Neuronal stem cell (in vitro differentiated cells): ENCODE measurements at regions not wholly inside any gene's neighbourhood (a gene's known extent, or its start where the extent isn't known, plus 50 kb on each side); places are given as distances from the start of the nearest gene placed in this dataset.

Experiments used
- DNase-seq: peaks from one replicate; pipeline ENCODE4 v3.0.0-alpha.2; 2013; ENCODE audit warnings: low spot score
- H2AFZ ChIP-seq: one replicate; pipeline ENCODE4 v1.6.1; 2013; ENCODE audit warnings: mild to moderate bottlenecking, low read length, inconsistent platforms
- H2AK5ac ChIP-seq: 2 replicates; pipeline ENCODE4 v1.6.1; 2013; ENCODE audit warnings: low read depth, mild to moderate bottlenecking, inconsistent platforms, low read length, moderate library complexity, mixed read lengths
- H2BK120ac ChIP-seq: 2 replicates; pipeline ENCODE4 v1.6.1; 2013; ENCODE audit warnings: low read depth, mild to moderate bottlenecking, inconsistent platforms, low read length, moderate library complexity, mixed read lengths
- H2BK12ac ChIP-seq: one replicate; pipeline ENCODE4 v1.6.1; 2013; ENCODE audit warnings: low read length, inconsistent platforms
- H2BK15ac ChIP-seq: 2 replicates; pipeline ENCODE4 v1.6.1; 2013; ENCODE audit warnings: mild to moderate bottlenecking, low read length, inconsistent platforms, mixed read lengths
- H2BK5ac ChIP-seq: one replicate; pipeline ENCODE4 v1.6.1; 2013; ENCODE audit warnings: inconsistent platforms, mild to moderate bottlenecking, low read length, moderate library complexity
- H3K14ac ChIP-seq: one replicate; pipeline ENCODE4 v1.6.1; 2013; ENCODE audit warnings: low read length, inconsistent platforms
- H3K18ac ChIP-seq: 2 replicates; pipeline ENCODE4 v1.6.1; 2013; ENCODE audit warnings: low read length, inconsistent platforms
- H3K23ac ChIP-seq: 2 replicates; pipeline ENCODE4 v1.6.1; 2013; ENCODE audit warnings: low read depth, mild to moderate bottlenecking, mixed read lengths, low read length, inconsistent platforms; ENCODE audit not compliant: poor library complexity
- H3K27ac ChIP-seq: replicated peaks from 3 replicates; pipeline ENCODE4 v1.5.1; 2013; ENCODE audit warnings: low read length, inconsistent platforms
- H3K27me3 ChIP-seq, 3 experiments: 2 replicates each; pipeline ENCODE4 v1.6.1; 2013; ENCODE audit warnings: low read length in 3 of 3, mild to moderate bottlenecking in 2 of 3, inconsistent platforms in 1 of 3, low read depth in 1 of 3, mixed read lengths in 1 of 3, moderate library complexity in 1 of 3; ENCODE audit not compliant: control insufficient read depth in 3 of 3, insufficient read depth in 3 of 3
- H3K36me3 ChIP-seq, 2 donors: replicated peaks in 1 of 2; 2 replicates each; pipeline ENCODE4 v1.6.1; 2013; ENCODE audit warnings: low read length in 2 of 2; ENCODE audit not compliant: control insufficient read depth in 2 of 2, insufficient read depth in 2 of 2
- H3K4ac ChIP-seq: 2 replicates; pipeline ENCODE4 v1.6.1; 2013; ENCODE audit warnings: inconsistent platforms, mild to moderate bottlenecking, low read length, moderate library complexity
- H3K4me1 ChIP-seq, 2 donors: 1 replicate in 1 of 2; 2 replicates in 1 of 2; pipeline ENCODE4 v1.6.1; 2013; ENCODE audit warnings: low read length in 2 of 2, low read depth in 1 of 2; ENCODE audit not compliant: control insufficient read depth in 2 of 2, insufficient read depth in 1 of 2
- H3K4me2 ChIP-seq: one replicate; pipeline ENCODE4 v1.6.1; 2013; ENCODE audit warnings: mild to moderate bottlenecking, low read length, inconsistent platforms; ENCODE audit not compliant: insufficient read depth, poor library complexity, severe bottlenecking
- H3K4me3 ChIP-seq, 2 donors: 2 replicates each; pipeline ENCODE4 v1.5.1; 2013; ENCODE audit warnings: low read length in 2 of 2, mild to moderate bottlenecking in 2 of 2, inconsistent platforms in 1 of 2, moderate library complexity in 1 of 2
- H3K79me1 ChIP-seq: one replicate; pipeline ENCODE4 v1.6.1; 2013; ENCODE audit warnings: low read depth, mild to moderate bottlenecking, inconsistent platforms, low read length, moderate library complexity
- H3K9ac ChIP-seq: one replicate; pipeline ENCODE4 v1.6.1; 2013; ENCODE audit warnings: mild to moderate bottlenecking, low read depth, low read length, inconsistent platforms; ENCODE audit not compliant: poor library complexity
- H3K9me3 ChIP-seq, 2 donors: replicated peaks in 1 of 2; 2 replicates each; pipeline versions ENCODE3 to v1.6.1; 2013; ENCODE audit warnings: low read length in 2 of 2, mild to moderate bottlenecking in 2 of 2, inconsistent platforms in 1 of 2, low read depth in 1 of 2, mixed read lengths in 1 of 2, moderate library complexity in 1 of 2; ENCODE audit not compliant: control insufficient read depth in 2 of 2, insufficient read depth in 1 of 2
- H4K8ac ChIP-seq: one replicate; pipeline ENCODE4 v1.6.1; 2013; ENCODE audit warnings: low read depth, mild to moderate bottlenecking, inconsistent platforms, low read length, moderate library complexity
- H4K91ac ChIP-seq: one replicate; pipeline ENCODE4 v1.6.1; 2013; ENCODE audit warnings: low read length, low read depth, mild to moderate bottlenecking, inconsistent platforms; ENCODE audit not compliant: poor library complexity
- WGBS, 2 donors: extraction: QIAGEN DNeasy Blood & Tissue Kit; methylation state at CpG; one replicate each; pipeline ENCODE4 v1.1.7; 2013; ENCODE audit warnings: missing lambda C conversion rate in 2 of 2, mixed read lengths in 1 of 2; ENCODE audit not compliant: insufficient read length in 2 of 2, insufficient replicate concordance in 1 of 2; ENCODE audit errors: extremely low coverage in 2 of 2; 5-methylcytosine and 5-hydroxymethylcytosine counted together

GRCh38 chr1:37175666-37176215, 141.4 kb upstream of the GRIK3 start:
- Histone ChIP-seq H3K27ac (no peak overlapping the region), H4K8ac (no peak overlapping the region), H3K14ac (no peak overlapping the region), H3K9ac (no peak overlapping the region), H2AFZ (no peak overlapping the region), H4K91ac (no peak overlapping the region), H2AK5ac (peak overlapping the region; percentile 12), H2BK120ac (no peak overlapping the region), H3K27me3 (peaks cover 0 to 4% (median 0%) of the 10 kb centered on the region in 3 experiments), H3K4me3 (no peak overlapping the region), H2BK15ac (peak overlapping the region; percentile 23), H3K9me3 (no peaks in the 10 kb centered on the region), H2BK12ac (no peak overlapping the region), H2BK5ac (no peak overlapping the region), H3K4ac (no peak overlapping the region), H3K23ac (no peak overlapping the region), H3K36me3 (no peaks in the 10 kb centered on the region), H3K4me2 (no peak overlapping the region), H3K4me1 (no peaks in the 10 kb centered on the region), H3K79me1 (no peaks in the 10 kb centered on the region), H3K18ac (no peak overlapping the region)
- no peak for DNase-seq

GRCh38 chr1:37176269-37176668, 142.0 kb upstream of the GRIK3 start:
- no peak overlapping the region for H3K4me2 ChIP-seq
- peak overlapping the region; percentile 39 for H3K18ac ChIP-seq
- no peak overlapping the region for H2BK120ac ChIP-seq
- no peak overlapping the region for H3K4me3 ChIP-seq
- H3K27ac ChIP-seq = no peak overlapping the region
- peak overlapping the region; percentile 18 for H2BK12ac ChIP-seq
- H3K9me3 ChIP-seq = no peaks in the 10 kb centered on the region
- H4K8ac ChIP-seq = no peak overlapping the region
- no peak for DNase-seq
- no peaks in the 10 kb centered on the region for H3K27me3 ChIP-seq
- WGBS, 2 donors = no CpG with 5 or more reads among the region's 1 CpG
- H3K79me1 ChIP-seq = no peaks in the 10 kb centered on the region
- no peak overlapping the region for H2AFZ ChIP-seq
- no peak overlapping the region for H2BK5ac ChIP-seq
- no peak overlapping the region for H4K91ac ChIP-seq
- H3K4me1 ChIP-seq = peaks cover 0 to 2% of the 10 kb centered on the region in 2 donors
- peak overlapping the region; percentile 23 for H2BK15ac ChIP-seq
- H2AK5ac ChIP-seq = peak overlapping the region; percentile 12
- H3K36me3 ChIP-seq = no peaks in the 10 kb centered on the region
- H3K14ac ChIP-seq = no peak overlapping the region
- no peak overlapping the region for H3K23ac ChIP-seq
- no peak overlapping the region for H3K9ac ChIP-seq
- no peak overlapping the region for H3K4ac ChIP-seq

GRCh38 chr1:37177230-37177864, 143.0 kb upstream of the GRIK3 start:
- Histone ChIP-seq H3K36me3 (no peaks in the 10 kb centered on the region), H3K4me2 (no peak overlapping the region), H3K27me3 (no peaks in the 10 kb centered on the region), H3K9ac (no peak overlapping the region), H2BK5ac (no peak overlapping the region), H3K27ac (no peak overlapping the region), H3K4me1 (peaks cover 0 to 7% of the 10 kb centered on the region in 2 donors), H3K14ac (no peak overlapping the region), H3K4ac (no peak overlapping the region), H2BK12ac (no peak overlapping the region), H3K9me3 (peaks cover 0 to 2% of the 10 kb centered on the region in 2 donors), H3K4me3 (no peak overlapping the region), H4K8ac (no peak overlapping the region), H2BK15ac (no peak overlapping the region), H2AFZ (no peak overlapping the region), H3K79me1 (no peaks in the 10 kb centered on the region), H4K91ac (no peak overlapping the region), H2BK120ac (no peak overlapping the region), H3K18ac (no peak overlapping the region), H2AK5ac (no peak overlapping the region), H3K23ac (no peak overlapping the region)
- no CpG with 5 or more reads among the region's 10 CpGs for WGBS, 2 donors
- DNase-seq = no peak

- peak overlapping the region; percentile 55 for H2BK15ac ChIP-seq
- no peaks in the 10 kb centered on the region for H3K27me3 ChIP-seq
- H2BK12ac ChIP-seq = no peak overlapping the region
- no peak overlapping the region for H3K4me3 ChIP-seq
- no peak overlapping the region for H3K9ac ChIP-seq
- peak overlapping the region; percentile 85 for H2BK5ac ChIP-seq
- H3K4me2 ChIP-seq = no peak overlapping the region
- no peaks in the 10 kb centered on the region for H3K79me1 ChIP-seq
- no peak for DNase-seq
- WGBS, 2 donors = no CpG with 5 or more reads among the region's 5 CpGs
- no peak overlapping the region for H2AFZ ChIP-seq
- H3K4ac ChIP-seq = no peak overlapping the region
- no peaks in the 10 kb centered on the region for H3K36me3 ChIP-seq
- H2AK5ac ChIP-seq = no peak overlapping the region
- peak overlapping the region; percentile 62 for H3K23ac ChIP-seq
- peaks cover 0 to 2% of the 10 kb centered on the region in 2 donors for H3K9me3 ChIP-seq
- peak overlapping the region; percentile 70 for H3K27ac ChIP-seq
- H4K8ac ChIP-seq = no peak overlapping the region
- H3K18ac ChIP-seq = peak overlapping the region; percentile 78
- peaks cover 0 to 7% of the 10 kb centered on the region in 2 donors for H3K4me1 ChIP-seq
- H3K14ac ChIP-seq = no peak overlapping the region
- no peak overlapping the region for H4K91ac ChIP-seq
- H2BK120ac ChIP-seq = no peak overlapping the region
Observed at GRCh38 chr1:37181425-37181824, 147.1 kb upstream of the GRIK3 start.
